ENCODE measurements at regions not wholly inside any gene's neighbourhood (a gene's known extent, or its start where the extent isn't known, plus 50 kb on each side); places are given as distances from the start of the nearest gene placed in this dataset.

GRCh38 chr3:41120460-41120859 lies 78.8 kb upstream of the CTNNB1 start:
- peaks cover 5% of the 10 kb centered on the region for H3K4me1 ChIP-seq (ENCODE audit: insufficient read depth, low read length)
- H3K79me2 ChIP-seq (ENCODE audit: insufficient read depth, low read length), result no peaks in the 10 kb centered on the region
- DNase-seq (ENCODE audit: insufficient read length, low spot score, missing footprints), result no peak
- H3K36me3 ChIP-seq (ENCODE audit: insufficient read depth, low read length), result no peaks in the 10 kb centered on the region
- no peak overlapping the region for H2AFZ ChIP-seq (ENCODE audit: low read length)
- no peak for TF ChIP-seq CTCF (IDR thresholded peaks at IDR 0.05; ENCODE audit: extremely low read depth, low read depth, low read length)
- H3K4me2 ChIP-seq (ENCODE audit: insufficient read depth, low read length), result no peak overlapping the region
- no peaks in the 10 kb centered on the region for H4K20me1 ChIP-seq (ENCODE audit: insufficient read depth, low read length)
- H3K9me3 ChIP-seq (ENCODE audit: low read depth, low read length), result no peaks in the 10 kb centered on the region
- no peak overlapping the region for H3K27ac ChIP-seq (ENCODE audit: low read depth, low read length)
- no peak overlapping the region for H3K4me3 ChIP-seq (ENCODE audit: insufficient read depth, low read length)
- H3K27me3 ChIP-seq (ENCODE audit: insufficient read depth, low read length), result no peaks in the 10 kb centered on the region

- Histone ChIP-seq H4K20me1 (ENCODE audit: insufficient read depth, low read length) (no peaks in the 10 kb centered on the region), H3K27me3 (ENCODE audit: insufficient read depth, low read length) (no peaks in the 10 kb centered on the region), H3K4me3 (ENCODE audit: insufficient read depth, low read length) (no peak overlapping the region), H3K9me3 (ENCODE audit: low read depth, low read length) (no peaks in the 10 kb centered on the region), H3K4me1 (ENCODE audit: insufficient read depth, low read length) (no peaks in the 10 kb centered on the region), H2AFZ (ENCODE audit: low read length) (no peak overlapping the region), H3K27ac (ENCODE audit: low read depth, low read length) (no peak overlapping the region), H3K4me2 (ENCODE audit: insufficient read depth, low read length) (no peak overlapping the region), H3K36me3 (ENCODE audit: insufficient read depth, low read length) (no peaks in the 10 kb centered on the region), H3K79me2 (ENCODE audit: insufficient read depth, low read length) (no peaks in the 10 kb centered on the region)
- no peak for TF ChIP-seq CTCF (IDR thresholded peaks at IDR 0.05; ENCODE audit: extremely low read depth, low read depth, low read length)
- DNase-seq (ENCODE audit: insufficient read length, low spot score, missing footprints), result no peak
Measured at GRCh38 chr3:41125258-41125657, 74.0 kb upstream of the CTNNB1 start.

GRCh38 chr3:41126472-41126871 lies 72.8 kb upstream of the CTNNB1 start:
- no peaks in the 10 kb centered on the region for H3K79me2 ChIP-seq (ENCODE audit: insufficient read depth, low read length)
- H3K9me3 ChIP-seq (ENCODE audit: low read depth, low read length), result no peaks in the 10 kb centered on the region
- no peaks in the 10 kb centered on the region for H4K20me1 ChIP-seq (ENCODE audit: insufficient read depth, low read length)
- no peaks in the 10 kb centered on the region for H3K4me1 ChIP-seq (ENCODE audit: insufficient read depth, low read length)
- H3K4me3 ChIP-seq (ENCODE audit: insufficient read depth, low read length), result no peak overlapping the region
- no peak for TF ChIP-seq CTCF (IDR thresholded peaks at IDR 0.05; ENCODE audit: extremely low read depth, low read depth, low read length)
- H3K27me3 ChIP-seq (ENCODE audit: insufficient read depth, low read length), result no peaks in the 10 kb centered on the region
- H2AFZ ChIP-seq (ENCODE audit: low read length), result no peak overlapping the region
- no peaks in the 10 kb centered on the region for H3K36me3 ChIP-seq (ENCODE audit: insufficient read depth, low read length)
- DNase-seq (ENCODE audit: insufficient read length, low spot score, missing footprints), result no peak
- no peak overlapping the region for H3K27ac ChIP-seq (ENCODE audit: low read depth, low read length)
- no peak overlapping the region for H3K4me2 ChIP-seq (ENCODE audit: insufficient read depth, low read length)

- DNase-seq (ENCODE audit: insufficient read length, low spot score, missing footprints), result no peak
- Histone ChIP-seq H2AFZ (ENCODE audit: low read length) (no peak overlapping the region), H3K36me3 (ENCODE audit: insufficient read depth, low read length) (no peaks in the 10 kb centered on the region), H4K20me1 (ENCODE audit: insufficient read depth, low read length) (no peaks in the 10 kb centered on the region), H3K27ac (ENCODE audit: low read depth, low read length) (no peak overlapping the region), H3K27me3 (ENCODE audit: insufficient read depth, low read length) (no peaks in the 10 kb centered on the region), H3K9me3 (ENCODE audit: low read depth, low read length) (no peaks in the 10 kb centered on the region), H3K4me3 (ENCODE audit: insufficient read depth, low read length) (no peak overlapping the region), H3K79me2 (ENCODE audit: insufficient read depth, low read length) (no peaks in the 10 kb centered on the region), H3K4me2 (ENCODE audit: insufficient read depth, low read length) (no peak overlapping the region), H3K4me1 (ENCODE audit: insufficient read depth, low read length) (no peaks in the 10 kb centered on the region)
- no peak for TF ChIP-seq CTCF (IDR thresholded peaks at IDR 0.05; ENCODE audit: extremely low read depth, low read depth, low read length)
Measured at GRCh38 chr3:41126961-41127360, 72.3 kb upstream of the CTNNB1 start.
